22Rv1 (cell line): ENCODE measurements at regions not wholly inside any gene's neighbourhood (a gene's known extent, or its start where the extent isn't known, plus 50 kb on each side); places are given as distances from the start of the nearest gene placed in this dataset.

ENCODE experiments used
- ZFX ChIP-seq: fragments of 450-650 bp; IDR thresholded peaks from 2 replicates; pipeline ENCODE4 v1.6.1; 2017; ENCODE audit warnings: antibody characterized with exemption, borderline replicate concordance
- TF ChIP-seq, protein P1 (sequence below): fragments of 450-650 bp; IDR thresholded peaks from 2 replicates; pipeline ENCODE4 v1.5.1; 2017; ENCODE audit warnings: mild to moderate bottlenecking

GRCh38 chr3:161915418-161915750 lies 418.8 kb downstream of the OTOL1 start:
- TF ChIP-seq, protein P1, sequence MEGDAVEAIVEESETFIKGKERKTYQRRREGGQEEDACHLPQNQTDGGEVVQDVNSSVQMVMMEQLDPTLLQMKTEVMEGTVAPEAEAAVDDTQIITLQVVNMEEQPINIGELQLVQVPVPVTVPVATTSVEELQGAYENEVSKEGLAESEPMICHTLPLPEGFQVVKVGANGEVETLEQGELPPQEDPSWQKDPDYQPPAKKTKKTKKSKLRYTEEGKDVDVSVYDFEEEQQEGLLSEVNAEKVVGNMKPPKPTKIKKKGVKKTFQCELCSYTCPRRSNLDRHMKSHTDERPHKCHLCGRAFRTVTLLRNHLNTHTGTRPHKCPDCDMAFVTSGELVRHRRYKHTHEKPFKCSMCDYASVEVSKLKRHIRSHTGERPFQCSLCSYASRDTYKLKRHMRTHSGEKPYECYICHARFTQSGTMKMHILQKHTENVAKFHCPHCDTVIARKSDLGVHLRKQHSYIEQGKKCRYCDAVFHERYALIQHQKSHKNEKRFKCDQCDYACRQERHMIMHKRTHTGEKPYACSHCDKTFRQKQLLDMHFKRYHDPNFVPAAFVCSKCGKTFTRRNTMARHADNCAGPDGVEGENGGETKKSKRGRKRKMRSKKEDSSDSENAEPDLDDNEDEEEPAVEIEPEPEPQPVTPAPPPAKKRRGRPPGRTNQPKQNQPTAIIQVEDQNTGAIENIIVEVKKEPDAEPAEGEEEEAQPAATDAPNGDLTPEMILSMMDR, result no peak
- no peak for TF ChIP-seq ZFX
